IMR-90 (cell line): ENCODE measurements at regions not wholly inside any gene's neighbourhood (a gene's known extent, or its start where the extent isn't known, plus 50 kb on each side); places are given as distances from the start of the nearest gene placed in this dataset.

ENCODE experiments used
- ATAC-seq: fragments of 200-7000 bp; cut with Tn5 transposase; 2 replicates; pipeline ENCODE4 v1.9.1; 2020; ENCODE audit warnings: low read depth, mild to moderate bottlenecking, moderate library complexity
- BruUV-seq: library from RNA; stranded (reverse); fragments of 400-500 nt; replicated peaks from 2 replicates; lab custom pipeline; 2021; lab: Mats Ljungman, UMichigan
- CTCF ChIA-PET: fragments of 300-600 bp; formaldehyde crosslinking; extraction: SDS; loops from one replicate; lab custom pipeline; 2021; ENCODE audit warnings: antibody characterized with exemption; lab: Yijun Ruan, JAX
- POLR2A ChIA-PET: fragments of 300-600 bp; sonication (Branson Sonifier 250); formaldehyde crosslinking; loops from one replicate; lab custom pipeline; 2022; ENCODE audit warnings: antibody characterized with exemption; ENCODE audit not compliant: unreplicated experiment; lab: Charles Lee
- DNase-seq: peaks from one replicate; pipeline ENCODE4 v3.0.0; 2013
- H2AFZ ChIP-seq: replicated peaks from 2 replicates; pipeline ENCODE3; 2013; ENCODE audit warnings: low read length, mild to moderate bottlenecking; ENCODE audit not compliant: poor library complexity
- H2AK5ac ChIP-seq: 2 replicates; pipeline ENCODE4 v1.6.1; 2013; ENCODE audit warnings: low read depth, low read length, inconsistent platforms
- H2AK9ac ChIP-seq: replicated peaks from 2 replicates; pipeline ENCODE3; 2013; ENCODE audit warnings: mild to moderate bottlenecking, low read depth, low read length, moderate library complexity; ENCODE audit not compliant: poor library complexity
- H2BK120ac ChIP-seq: 2 replicates; pipeline ENCODE4 v1.6.1; 2013; ENCODE audit warnings: low read depth, low read length, inconsistent platforms
- H2BK15ac ChIP-seq: 3 replicates; pipeline ENCODE4 v1.6.1; 2013; ENCODE audit warnings: low read depth, low read length, inconsistent platforms
- H2BK20ac ChIP-seq: 2 replicates; pipeline ENCODE4 v1.6.1; 2013; ENCODE audit warnings: low read depth, mild to moderate bottlenecking, inconsistent platforms, low read length, moderate library complexity
- H2BK5ac ChIP-seq: 2 replicates; pipeline ENCODE4 v1.6.1; 2013; ENCODE audit warnings: mild to moderate bottlenecking, low read depth, low read length, inconsistent platforms; ENCODE audit not compliant: poor library complexity, severe bottlenecking
- H3K14ac ChIP-seq: replicated peaks from 2 replicates; pipeline ENCODE4 v1.6.1; 2013; ENCODE audit warnings: low read depth, low read length, inconsistent platforms
- H3K18ac ChIP-seq: 2 replicates; pipeline ENCODE4 v1.6.1; 2013; ENCODE audit warnings: low read depth, low read length, control low read depth
- H3K23ac ChIP-seq: 2 replicates; pipeline ENCODE4 v1.6.1; 2013; ENCODE audit warnings: low read depth, low read length, inconsistent platforms
- H3K27ac ChIP-seq: 2 replicates; pipeline ENCODE4 v1.5.1; 2013; ENCODE audit warnings: mild to moderate bottlenecking, control low read depth, low read length; ENCODE audit not compliant: insufficient read depth
- H3K27me3 ChIP-seq: 2 replicates; pipeline ENCODE4 v1.6.1; 2013; ENCODE audit warnings: low read length; ENCODE audit not compliant: control insufficient read depth, insufficient read depth
- H3K36me3 ChIP-seq: 2 replicates; pipeline ENCODE4 v1.6.1; 2013; ENCODE audit warnings: low read length, mixed read lengths; ENCODE audit not compliant: control insufficient read depth, insufficient read depth
- H3K4ac ChIP-seq: 2 replicates; pipeline ENCODE4 v1.6.1; 2013; ENCODE audit warnings: low read depth, low read length, inconsistent platforms
- H3K4me1 ChIP-seq: 2 replicates; pipeline ENCODE4 v1.6.1; 2013; ENCODE audit warnings: low read length, mixed read lengths; ENCODE audit not compliant: control insufficient read depth, insufficient read depth
- H3K4me2 ChIP-seq: 2 replicates; pipeline ENCODE4 v1.6.1; 2013; ENCODE audit warnings: low read depth, mild to moderate bottlenecking, control low read depth, low read length, moderate library complexity
- H3K4me3 ChIP-seq: 2 replicates; pipeline ENCODE4 v1.5.1; 2013; ENCODE audit warnings: low read depth, mild to moderate bottlenecking, control low read depth, low read length, moderate library complexity; ENCODE audit not compliant: insufficient read depth
- H3K56ac ChIP-seq: 2 replicates; pipeline ENCODE4 v1.6.1; 2013; ENCODE audit warnings: low read length, inconsistent platforms; ENCODE audit not compliant: insufficient read depth; ENCODE audit errors: extremely low read depth
- H3K79me1 ChIP-seq, 2 experiments: 2 replicates each; pipeline ENCODE4 v1.6.1; 2013; ENCODE audit warnings: low read length in 2 of 2, inconsistent platforms in 1 of 2, low read depth in 1 of 2
- H3K9ac ChIP-seq: 2 replicates; pipeline ENCODE4 v1.6.1; 2013; ENCODE audit warnings: low read depth, low read length, control low read depth
- H3K9me1 ChIP-seq: 2 replicates; pipeline ENCODE4 v1.6.1; 2013; ENCODE audit warnings: low read length, inconsistent platforms; ENCODE audit not compliant: insufficient read depth
- H3K9me3 ChIP-seq: 2 replicates; pipeline ENCODE4 v1.6.1; 2013; ENCODE audit warnings: low read length; ENCODE audit not compliant: control insufficient read depth, insufficient read depth
- H4K20me1 ChIP-seq: 2 replicates; pipeline ENCODE4 v1.6.1; 2013; ENCODE audit warnings: low read length, inconsistent platforms; ENCODE audit not compliant: insufficient read depth
- H4K5ac ChIP-seq: 2 replicates; pipeline ENCODE4 v1.6.1; 2013; ENCODE audit warnings: mild to moderate bottlenecking, low read depth, low read length, control low read depth
- H4K8ac ChIP-seq, 2 experiments: 2 replicates each; pipeline ENCODE4 v1.6.1; 2013; ENCODE audit warnings: low read depth in 2 of 2, low read length in 2 of 2, control low read depth in 1 of 2, inconsistent platforms in 1 of 2
- H4K91ac ChIP-seq: 2 replicates; pipeline ENCODE4 v1.6.1; 2013; ENCODE audit warnings: low read depth, low read length, inconsistent platforms; ENCODE audit not compliant: insufficient read depth
- CEBPB ChIP-seq: IDR thresholded peaks from 2 replicates; pipeline ENCODE4 v1.6.1; 2012; ENCODE audit warnings: low read depth, low read length, improper control_type of control experiment
- CHD1 ChIP-seq: IDR thresholded peaks from 2 replicates; pipeline ENCODE4 v1.6.1; 2012; ENCODE audit warnings: low read depth, low read length, improper control_type of control experiment
- CTCF ChIP-seq: conservative IDR thresholded peaks from 2 replicates; pipeline ENCODE4 v1.5.1; 2012; ENCODE audit warnings: mild to moderate bottlenecking, low read depth, low read length, improper control_type of control experiment
- ELK1 ChIP-seq: fragments of 150-350 bp; IDR thresholded peaks from 2 replicates; pipeline ENCODE4 v1.6.1; 2016; ENCODE audit warnings: low read depth, mild to moderate bottlenecking, low read length, moderate library complexity, borderline replicate concordance
- MAZ ChIP-seq: IDR thresholded peaks from 2 replicates; pipeline ENCODE4 v1.6.1; 2012; ENCODE audit warnings: low read depth, mild to moderate bottlenecking, low read length, improper control_type of control experiment, moderate library complexity, borderline replicate concordance
- MXI1 ChIP-seq: IDR thresholded peaks from 2 replicates; pipeline ENCODE4 v1.6.1; 2012; ENCODE audit warnings: low read depth, mild to moderate bottlenecking, low read length, moderate library complexity, borderline replicate concordance
- RAD21 ChIP-seq: IDR thresholded peaks from 2 replicates; pipeline ENCODE4 v1.6.1; 2012; ENCODE audit warnings: low read length, improper control_type of control experiment
- RCOR1 ChIP-seq: IDR thresholded peaks from 2 replicates; pipeline ENCODE4 v1.6.1; 2012; ENCODE audit warnings: mild to moderate bottlenecking, low read length, improper control_type of control experiment; ENCODE audit not compliant: insufficient replicate concordance
- RFX5 ChIP-seq: IDR thresholded peaks from 2 replicates; pipeline ENCODE4 v1.8.0; 2012; ENCODE audit warnings: low read depth, mild to moderate bottlenecking, low read length, moderate library complexity
- SMC3 ChIP-seq: fragments of 150-350 bp; IDR thresholded peaks from 2 replicates; pipeline ENCODE4 v1.6.1; 2016; ENCODE audit warnings: low read depth, mild to moderate bottlenecking, antibody characterized with exemption, low read length, moderate library complexity
- WGBS, 2 experiments: methylation state at CpG; one replicate each; pipeline versions ENCODE4 v1.1.5 to v1.1.7; 2013; ENCODE audit warnings: missing lambda C conversion rate in 2 of 2; ENCODE audit not compliant: insufficient read length in 1 of 2; ENCODE audit errors: extremely low coverage in 2 of 2; 5-methylcytosine and 5-hydroxymethylcytosine counted together
- dilution Hi-C: fragments of 300-500 bp; cut with HindIII; formaldehyde crosslinking; loops from one replicate; pipeline ENCODE4 v1.14.3; 2018; ENCODE audit warnings: low sequenced_read_pairs; ENCODE audit not compliant: unreplicated experiment
- in situ Hi-C: fragments of 300-500 bp; cut with MboI; formaldehyde crosslinking; loops from 3 replicates; pipeline ENCODE4 v1.14.3; 2019; ENCODE audit warnings: low sequenced_read_pairs, inconsistent platforms, mixed read lengths
- intact Hi-C: fragments of 100-400 bp; cut with micrococcal nuclease; formaldehyde crosslinking; loops from 2 replicates; pipeline ENCODE4 v1.10.0; 2022

GRCh38 chr11:92688416-92688815 is 281.0 kb upstream of the MTNR1B start:
- Histone ChIP-seq H3K27ac (no peak overlapping the region), H3K4ac (no peak overlapping the region), H3K4me1 (no peaks in the 10 kb centered on the region), H2AFZ (no peak overlapping the region), H3K9me3 (no peaks in the 10 kb centered on the region), H3K79me1 (no peaks in the 10 kb centered on the region), H3K4me2 (no peak overlapping the region), H4K8ac (no peak overlapping the region), H4K5ac (no peak overlapping the region), H3K56ac (no peak overlapping the region), H3K9me1 (no peaks in the 10 kb centered on the region), H3K36me3 (no peaks in the 10 kb centered on the region), H2BK5ac (no peak overlapping the region), H2AK9ac (no peak overlapping the region), H2BK15ac (no peak overlapping the region), H3K9ac (no peak overlapping the region), H3K27me3 (no peaks in the 10 kb centered on the region), H2BK120ac (no peak overlapping the region), H3K14ac (no peak overlapping the region), H2AK5ac (no peak overlapping the region), H4K91ac (no peak overlapping the region), H3K23ac (no peak overlapping the region), H3K4me3 (no peak overlapping the region), H3K18ac (no peak overlapping the region), H4K20me1 (no peaks in the 10 kb centered on the region), H2BK20ac (no peak overlapping the region)
- dilution Hi-C loops: no loop called here
- WGBS, 2 experiments: 67% methylated on average over 1 of the region's 1 CpG; no CpG with 5 or more reads in 1 of the 2 experiments
- ChIA-PET POLR2A (no interaction called here), CTCF (interaction anchor here (0.6 kb wide), 1 partner anchor 13 kb away, joined by 3 read pairs; no protein-coding TSS in a partner anchor)
- no peak for TF ChIP-seq CEBPB
- TF ChIP-seq RAD21: no peak
- no peak for TF ChIP-seq ELK1
- TF ChIP-seq MXI1: no peak
- TF ChIP-seq MAZ: no peak
- TF ChIP-seq CHD1: no peak
- no peak for TF ChIP-seq RFX5
- no peak for TF ChIP-seq SMC3
- no peak for TF ChIP-seq CTCF
- no peak for TF ChIP-seq RCOR1
- in situ Hi-C loops: no loop called here
- DNase-seq: no peak
- BruUV-seq: no TSS peak
- no peak for ATAC-seq
- intact Hi-C loops: no loop called here
